CD4-positive, alpha-beta memory T cell (primary cell): ENCODE measurements at regions not wholly inside any gene's neighbourhood (a gene's known extent, or its start where the extent isn't known, plus 50 kb on each side); places are given as distances from the start of the nearest gene placed in this dataset.
"Not testable (repeated sequence)": the region's sequence is repeated elsewhere in the genome, so short reads cannot be mapped to it uniquely, and the experiment has no call there.

Experiments
- CTCF ChIA-PET: fragments of 350-600 bp; sonication (Branson Sonifier 250); formaldehyde crosslinking; loops from one replicate; lab custom pipeline; 2021; ENCODE audit warnings: inconsistent platforms; ENCODE audit not compliant: partially characterized antibody; lab: Charles Lee
- POLR2A ChIA-PET: fragments of 350-600 bp; sonication (Branson Sonifier 250); formaldehyde crosslinking; loops from one replicate; lab custom pipeline; 2021; ENCODE audit not compliant: partially characterized antibody; lab: Charles Lee
- DNase-seq, 5 donors: peaks; one replicate each; pipeline versions ENCODE4 v3.0.0 to v3.0.0-alpha.2; 2020 to 2022; ENCODE audit warnings: mixed read lengths in 1 of 5
- H3K27ac ChIP-seq: one replicate; pipeline ENCODE4 v1.7.0; 2013; ENCODE audit warnings: low read depth, low read length
- H3K27me3 ChIP-seq: 2 replicates; pipeline ENCODE4 v1.7.0; 2013; ENCODE audit warnings: mild to moderate bottlenecking, low read length, moderate library complexity; ENCODE audit not compliant: insufficient read depth
- H3K36me3 ChIP-seq: 2 replicates; pipeline ENCODE4 v1.7.0; 2013; ENCODE audit warnings: mild to moderate bottlenecking, low read length, moderate library complexity; ENCODE audit not compliant: insufficient read depth
- H3K4me1 ChIP-seq: 2 replicates; pipeline ENCODE4 v1.7.0; 2013; ENCODE audit warnings: mild to moderate bottlenecking, low read length, moderate library complexity; ENCODE audit not compliant: insufficient read depth
- H3K4me3 ChIP-seq, 2 donors: one replicate each; pipeline ENCODE4 v1.7.0; 2013; ENCODE audit warnings: low read length in 2 of 2, mild to moderate bottlenecking in 1 of 2
- H3K9me3 ChIP-seq, 2 donors: one replicate each; pipeline ENCODE4 v1.7.0; 2013; ENCODE audit warnings: low read length in 2 of 2, control low read depth in 1 of 2; ENCODE audit not compliant: control insufficient read depth in 1 of 2
- H3K27ac Mint-ChIP-seq, 7 donors: one replicate each; pipeline ENCODE4 v1.8.0; 2020 to 2021; ENCODE audit warnings: mixed read lengths in 7 of 7, mild to moderate bottlenecking in 6 of 7, inconsistent platforms in 3 of 7, moderate library complexity in 3 of 7
- H3K27me3 Mint-ChIP-seq, 2 donors: one replicate each; pipeline ENCODE4 v1.8.0; 2020 to 2021; ENCODE audit warnings: mixed read lengths in 2 of 2
- H3K36me3 Mint-ChIP-seq, 2 donors: one replicate each; pipeline ENCODE4 v1.8.0; 2020 to 2021; ENCODE audit warnings: mixed read lengths in 2 of 2, inconsistent platforms in 1 of 2, mild to moderate bottlenecking in 1 of 2
- H3K4me1 Mint-ChIP-seq, 4 donors: one replicate each; pipeline ENCODE4 v1.8.0; 2020 to 2021; ENCODE audit warnings: mixed read lengths in 4 of 4, mild to moderate bottlenecking in 1 of 4
- H3K4me3 Mint-ChIP-seq, 8 donors: one replicate each; pipeline ENCODE4 v1.8.0; 2020 to 2021; ENCODE audit warnings: mixed read lengths in 8 of 8, mild to moderate bottlenecking in 7 of 8, moderate library complexity in 6 of 8, inconsistent platforms in 3 of 8
- H3K9me3 Mint-ChIP-seq, 8 donors: one replicate each; pipeline ENCODE4 v1.8.0; 2020 to 2021; ENCODE audit warnings: mixed read lengths in 8 of 8, mild to moderate bottlenecking in 5 of 8, inconsistent platforms in 3 of 8, moderate library complexity in 1 of 8
- intact Hi-C: fragments of 100-400 bp; cut with micrococcal nuclease; formaldehyde crosslinking; loops from one replicate; pipeline ENCODE4 v1.15.1; 2023

DNA sequence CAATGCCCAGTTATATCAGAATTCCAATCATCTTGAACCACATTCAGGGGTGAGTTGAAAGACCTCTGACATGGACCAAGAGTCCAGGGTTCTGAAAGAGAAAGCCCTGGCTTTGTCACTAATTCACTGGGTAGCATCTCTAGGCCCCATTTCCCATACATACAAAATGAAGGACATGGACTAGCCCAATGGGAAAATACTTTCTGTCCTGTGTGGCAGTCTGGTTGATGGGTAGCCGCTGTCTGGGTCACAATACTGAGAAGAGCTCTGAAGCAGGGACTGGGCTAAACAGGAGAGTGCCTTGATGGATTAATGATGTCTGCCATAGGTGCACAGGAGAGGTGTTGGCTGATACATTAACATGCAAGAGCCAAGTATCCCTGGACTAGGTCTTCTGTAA lies 214.3 kb downstream of the RAB11FIP4 start:
- CTCF ChIA-PET: no interaction called here
- intact Hi-C loops: no loop called here
- Mint-ChIP-seq H3K9me3 (no peaks in the 10 kb centered on the region), H3K27me3 (peaks cover 6 to 13% of the 10 kb centered on the region in 2 donors), H3K27ac (no peak overlapping the region), H3K4me1 (no peaks in the 10 kb centered on the region), H3K4me3 (no peak overlapping the region), H3K36me3 (no peaks in the 10 kb centered on the region)
- DNase-seq: no peak
- no peaks in the 10 kb centered on the region for H3K4me1 ChIP-seq
- no peak overlapping the region for H3K4me3 ChIP-seq
- POLR2A ChIA-PET: no interaction called here
- H3K27ac ChIP-seq: no peak overlapping the region
- no peaks in the 10 kb centered on the region for H3K9me3 ChIP-seq
- no peaks in the 10 kb centered on the region for H3K27me3 ChIP-seq
- H3K36me3 ChIP-seq: no peaks in the 10 kb centered on the region

DNA sequence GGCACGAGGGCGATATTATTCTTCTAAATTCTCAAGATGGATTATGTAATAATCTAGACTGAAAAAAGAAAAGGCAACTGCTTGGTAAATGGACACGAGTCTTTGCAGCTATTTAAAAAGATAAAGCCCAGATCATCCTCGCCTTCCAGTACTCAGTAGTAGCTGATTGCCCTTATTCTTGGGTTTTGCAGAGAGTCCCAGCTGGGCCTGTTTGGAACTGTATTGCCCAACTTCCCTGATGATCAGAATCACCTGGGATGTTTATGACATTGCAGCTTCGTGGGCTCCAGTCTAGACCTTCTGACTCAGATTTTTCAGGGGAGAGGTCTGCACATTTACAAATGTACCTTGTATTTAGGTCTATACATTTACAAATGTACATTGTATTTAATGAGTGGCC lies 213.5 kb downstream of the RAB11FIP4 start:
- intact Hi-C loops: no loop called here
- no peaks in the 10 kb centered on the region for H3K27me3 ChIP-seq
- no peak overlapping the region for H3K4me3 ChIP-seq
- Mint-ChIP-seq H3K4me3 (no peak overlapping the region), H3K36me3 (no peaks in the 10 kb centered on the region), H3K4me1 (no peaks in the 10 kb centered on the region), H3K27ac (no peak overlapping the region), H3K27me3 (peaks cover 6 to 11% of the 10 kb centered on the region in 2 donors), H3K9me3 (no peaks in the 10 kb centered on the region)
- no peaks in the 10 kb centered on the region for H3K9me3 ChIP-seq
- no peak overlapping the region for H3K27ac ChIP-seq
- ChIA-PET POLR2A (no interaction called here), CTCF (no interaction called here)
- H3K4me1 ChIP-seq: no peaks in the 10 kb centered on the region
- no peaks in the 10 kb centered on the region for H3K36me3 ChIP-seq
- DNase-seq: no peak

DNA sequence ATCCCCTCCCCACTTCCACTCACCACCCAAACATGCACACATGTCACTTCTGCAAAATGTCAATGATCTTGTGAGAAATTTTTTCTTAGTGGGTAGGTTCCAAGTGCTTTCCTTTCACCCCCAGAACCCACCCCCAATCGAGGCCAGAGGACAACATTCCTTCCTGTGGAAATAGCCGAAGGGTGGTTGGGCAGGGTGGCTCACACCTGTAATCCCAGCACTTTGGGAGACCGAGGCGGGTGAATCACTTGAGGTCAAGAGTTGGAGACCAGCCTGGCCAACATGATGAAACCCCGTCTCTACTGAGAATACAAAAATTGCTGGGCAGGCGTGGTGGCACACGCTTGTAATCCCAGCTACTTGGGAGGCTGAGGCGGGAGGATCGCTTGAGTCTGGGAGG lies 208.7 kb downstream of the RAB11FIP4 start:
- H3K36me3 ChIP-seq, DNase-seq, H3K4me1 Mint-ChIP-seq, H3K27me3 ChIP-seq, H3K36me3 Mint-ChIP-seq, H3K4me1 ChIP-seq, intact Hi-C loops, CTCF ChIA-PET, H3K27ac ChIP-seq, H3K4me3 ChIP-seq, H3K4me3 Mint-ChIP-seq, H3K27me3 Mint-ChIP-seq, H3K27ac Mint-ChIP-seq, H3K9me3 ChIP-seq, POLR2A ChIA-PET, H3K9me3 Mint-ChIP-seq: not testable (repeated sequence)

DNA sequence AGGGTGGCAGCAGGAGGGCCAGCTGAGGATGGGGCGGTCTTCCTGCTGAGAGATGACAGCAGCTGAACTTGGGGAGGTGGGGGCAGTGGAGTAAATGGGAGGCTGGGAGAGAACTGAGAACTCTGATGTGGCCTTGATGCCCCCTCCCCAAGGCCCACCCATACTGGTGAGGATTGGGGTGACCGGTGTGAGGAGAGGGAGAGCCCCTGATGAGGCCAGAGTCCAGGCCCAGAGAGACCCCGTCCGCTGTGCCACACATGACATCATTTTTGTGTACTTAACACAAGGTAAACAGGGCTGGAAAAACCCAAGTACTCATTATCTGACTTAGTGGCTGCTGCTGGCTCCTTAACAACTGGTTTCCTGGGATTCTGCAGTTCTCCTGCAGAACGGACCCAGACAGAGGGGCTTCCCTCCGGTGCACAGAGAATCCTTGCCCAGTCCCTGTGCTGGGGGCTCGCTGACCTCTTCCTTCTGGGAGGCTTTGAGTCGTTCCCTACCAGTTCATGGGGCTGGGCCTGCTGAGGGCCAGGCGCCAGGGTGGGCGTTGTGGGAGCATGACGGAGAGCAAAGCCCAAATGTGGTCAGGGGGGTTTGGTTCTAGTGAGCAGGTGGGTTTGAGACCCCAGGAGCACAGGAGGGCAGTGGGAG lies 207.6 kb downstream of the RAB11FIP4 start:
- Histone ChIP-seq H3K27me3 (no peaks in the 10 kb centered on the region), H3K36me3 (no peaks in the 10 kb centered on the region), H3K27ac (no peak overlapping the region), H3K9me3 (no peaks in the 10 kb centered on the region), H3K4me3 (no peak overlapping the region), H3K4me1 (no peaks in the 10 kb centered on the region)
- Mint-ChIP-seq H3K9me3 (no peaks in the 10 kb centered on the region), H3K27me3 (peaks cover 0 to 7% of the 10 kb centered on the region in 2 donors), H3K27ac (no peak overlapping the region), H3K4me1 (peaks cover 0 to 4% (median 0%) of the 10 kb centered on the region in 4 donors), H3K4me3 (no peak overlapping the region), H3K36me3 (no peaks in the 10 kb centered on the region)
- DNase-seq: no peak
- ChIA-PET POLR2A (no interaction called here), CTCF (no interaction called here)
- intact Hi-C loops: no loop called here

DNA sequence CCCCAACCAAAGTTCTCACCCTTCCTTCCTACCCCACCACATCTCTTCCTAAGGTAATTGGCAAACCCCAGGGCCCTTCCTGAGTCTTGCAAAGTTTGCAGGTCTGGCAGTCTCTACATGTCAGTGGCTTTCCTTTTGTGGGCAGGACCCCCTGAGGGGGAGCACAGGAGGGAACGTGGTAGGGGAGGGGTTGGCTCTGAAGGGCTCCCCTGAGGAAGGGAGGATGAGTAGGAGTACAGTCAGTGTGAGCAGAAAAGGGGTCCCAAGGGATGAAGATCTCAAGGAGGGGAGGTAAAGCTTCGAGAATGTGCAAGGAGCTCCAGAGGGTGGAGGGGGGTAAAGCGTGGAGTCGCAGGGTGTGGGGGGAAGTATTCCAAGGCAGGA lies 206.9 kb downstream of the RAB11FIP4 start:
- H3K27me3 ChIP-seq: no peaks in the 10 kb centered on the region
- ChIA-PET POLR2A (no interaction called here), CTCF (no interaction called here)
- H3K27me3 Mint-ChIP-seq: peaks cover 0 to 7% of the 10 kb centered on the region in 2 donors
- no peaks in the 10 kb centered on the region for H3K36me3 ChIP-seq
- H3K27ac Mint-ChIP-seq: no peak overlapping the region
- no peaks in the 10 kb centered on the region for H3K4me1 ChIP-seq
- no peak overlapping the region for H3K4me3 ChIP-seq
- H3K36me3 Mint-ChIP-seq: no peaks in the 10 kb centered on the region
- no peaks in the 10 kb centered on the region for H3K9me3 ChIP-seq
- no peak overlapping the region for H3K27ac ChIP-seq
- intact Hi-C loops: no loop called here
- H3K4me1 Mint-ChIP-seq: peaks cover 0 to 4% (median 0%) of the 10 kb centered on the region in 4 donors
- DNase-seq: no peak
- H3K9me3 Mint-ChIP-seq: no peaks in the 10 kb centered on the region
- no peak overlapping the region for H3K4me3 Mint-ChIP-seq

DNA sequence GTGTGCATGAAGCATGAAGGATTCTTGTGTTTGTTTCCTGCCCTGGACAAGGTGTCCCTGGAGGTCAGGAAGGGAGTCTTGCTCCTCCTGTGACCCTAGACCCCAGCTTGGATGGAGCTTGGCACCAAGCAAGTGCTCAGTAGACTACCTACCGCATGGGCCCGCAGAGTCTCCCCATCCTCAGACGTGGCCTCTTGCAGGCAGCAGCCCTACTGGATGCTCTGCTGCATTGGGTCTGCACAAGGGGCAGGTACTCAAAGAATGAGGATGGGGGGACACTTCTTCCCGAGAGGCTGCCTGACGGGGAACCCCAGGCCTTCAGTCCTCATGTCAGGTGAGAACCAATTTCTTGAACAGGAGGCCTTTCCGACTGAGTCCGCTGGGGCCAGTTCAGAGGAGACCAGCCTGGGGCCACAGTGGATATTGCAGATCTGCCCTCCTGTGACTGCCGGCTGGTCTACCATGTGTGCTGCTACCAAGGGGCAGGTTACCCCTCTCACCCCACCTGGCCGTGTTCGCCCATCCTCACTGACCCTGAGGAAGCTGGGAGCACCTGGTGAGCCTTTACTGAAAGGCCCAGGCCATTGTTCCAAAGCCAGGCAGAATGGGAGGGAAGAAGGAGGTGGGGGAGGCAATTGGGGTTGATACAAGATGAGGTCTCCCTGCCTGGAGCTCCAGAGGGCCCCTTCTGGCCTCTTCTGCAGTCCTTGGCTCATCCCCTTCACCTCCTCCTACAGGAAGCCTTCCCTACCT lies 206.3 kb downstream of the RAB11FIP4 start:
- peaks cover 0 to 4% (median 0%) of the 10 kb centered on the region in 4 donors for H3K4me1 Mint-ChIP-seq
- no peak overlapping the region for H3K27ac Mint-ChIP-seq
- POLR2A ChIA-PET: no interaction called here
- H3K27me3 Mint-ChIP-seq: peaks cover 0 to 7% of the 10 kb centered on the region in 2 donors
- Histone ChIP-seq H3K9me3 (no peaks in the 10 kb centered on the region), H3K4me1 (no peaks in the 10 kb centered on the region), H3K4me3 (no peak overlapping the region), H3K36me3 (no peaks in the 10 kb centered on the region), H3K27me3 (no peaks in the 10 kb centered on the region), H3K27ac (no peak overlapping the region)
- intact Hi-C loops: no loop called here
- DNase-seq: no peak
- H3K4me3 Mint-ChIP-seq: no peak overlapping the region
- CTCF ChIA-PET: no interaction called here
- no peaks in the 10 kb centered on the region for H3K9me3 Mint-ChIP-seq
- H3K36me3 Mint-ChIP-seq: no peaks in the 10 kb centered on the region

DNA sequence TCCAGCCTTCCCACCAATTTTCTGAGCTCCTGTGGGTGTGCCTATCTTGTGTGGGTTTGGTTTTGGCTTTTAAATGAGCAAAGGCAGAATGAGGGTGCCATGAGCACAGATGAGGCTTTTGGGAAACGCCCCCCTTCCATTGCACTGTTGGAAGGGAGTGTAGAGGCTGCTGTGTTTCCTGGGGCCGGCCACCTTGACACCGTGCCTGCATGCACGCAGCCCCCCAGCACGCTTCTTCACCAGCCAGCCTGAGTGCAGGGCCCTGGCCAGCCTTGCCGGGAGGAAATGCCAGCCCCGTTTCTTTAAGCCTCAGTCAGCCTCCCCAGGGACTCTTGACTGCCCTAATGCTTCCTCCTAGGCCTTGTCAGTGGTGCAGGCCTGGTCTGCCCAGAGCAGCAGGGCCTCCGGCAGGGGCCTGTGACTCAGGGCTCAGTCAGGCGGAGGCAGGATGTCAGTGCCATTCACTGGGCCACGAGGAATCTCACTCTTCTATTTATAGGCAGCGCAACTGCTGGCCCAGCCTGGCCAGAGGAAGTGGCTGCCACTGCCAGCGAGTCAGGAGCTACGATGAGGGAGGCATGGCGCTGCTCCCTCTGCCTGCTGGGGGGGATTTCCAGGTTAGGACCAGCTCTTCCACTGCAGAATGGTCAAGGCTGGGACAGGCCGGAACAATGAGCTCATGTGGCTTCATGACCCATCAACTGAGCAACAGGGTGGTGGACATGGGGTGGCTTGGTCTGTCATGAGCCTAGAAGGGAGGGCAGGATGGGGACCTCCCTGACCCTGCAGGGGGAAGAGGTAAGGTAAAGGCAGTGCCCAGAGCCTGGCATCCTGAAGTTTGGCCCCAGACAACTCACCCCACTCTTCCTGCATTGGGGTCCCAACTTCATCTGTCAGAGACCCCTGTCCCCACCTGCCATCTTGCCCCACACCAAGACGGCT lies 205.2 kb downstream of the RAB11FIP4 start:
- H3K4me1 ChIP-seq: no peaks in the 10 kb centered on the region
- Mint-ChIP-seq H3K9me3 (no peaks in the 10 kb centered on the region), H3K27me3 (peaks cover 0 to 6% of the 10 kb centered on the region in 2 donors), H3K4me1 (peaks cover 0 to 4% (median 0%) of the 10 kb centered on the region in 4 donors), H3K36me3 (no peaks in the 10 kb centered on the region), H3K4me3 (no peak overlapping the region), H3K27ac (no peak overlapping the region)
- POLR2A ChIA-PET: no interaction called here
- no peaks in the 10 kb centered on the region for H3K27me3 ChIP-seq
- H3K4me3 ChIP-seq: no peak overlapping the region
- CTCF ChIA-PET: no interaction called here
- no peak overlapping the region for H3K27ac ChIP-seq
- intact Hi-C loops: no loop called here
- no peak for DNase-seq
- no peaks in the 10 kb centered on the region for H3K36me3 ChIP-seq
- no peaks in the 10 kb centered on the region for H3K9me3 ChIP-seq
